ENCODE measurements at regions not wholly inside any gene's neighbourhood (a gene's known extent, or its start where the extent isn't known, plus 50 kb on each side); places are given as distances from the start of the nearest gene placed in this dataset.

DNA sequence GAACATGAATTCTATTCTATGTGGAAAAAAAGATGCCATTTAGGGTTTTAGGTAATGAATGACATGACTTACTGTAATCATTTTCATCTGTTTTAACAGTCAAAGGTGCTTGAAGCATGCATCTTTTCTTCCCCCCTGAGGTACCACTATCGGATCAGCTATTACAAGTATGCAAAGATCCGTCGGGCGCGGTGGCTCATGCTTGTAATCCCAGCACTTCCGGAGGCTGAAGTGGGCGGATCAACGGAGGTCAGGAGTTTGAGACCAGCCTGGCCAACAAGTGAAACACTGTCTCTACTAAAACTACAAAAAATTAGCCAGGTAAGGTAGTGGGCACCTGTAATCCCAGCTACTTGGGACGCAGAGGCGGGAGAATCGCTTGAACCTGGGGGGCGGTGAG is 241.3 kb downstream of the ARAP2 start:
- TF ChIP-seq, protein P1, sequence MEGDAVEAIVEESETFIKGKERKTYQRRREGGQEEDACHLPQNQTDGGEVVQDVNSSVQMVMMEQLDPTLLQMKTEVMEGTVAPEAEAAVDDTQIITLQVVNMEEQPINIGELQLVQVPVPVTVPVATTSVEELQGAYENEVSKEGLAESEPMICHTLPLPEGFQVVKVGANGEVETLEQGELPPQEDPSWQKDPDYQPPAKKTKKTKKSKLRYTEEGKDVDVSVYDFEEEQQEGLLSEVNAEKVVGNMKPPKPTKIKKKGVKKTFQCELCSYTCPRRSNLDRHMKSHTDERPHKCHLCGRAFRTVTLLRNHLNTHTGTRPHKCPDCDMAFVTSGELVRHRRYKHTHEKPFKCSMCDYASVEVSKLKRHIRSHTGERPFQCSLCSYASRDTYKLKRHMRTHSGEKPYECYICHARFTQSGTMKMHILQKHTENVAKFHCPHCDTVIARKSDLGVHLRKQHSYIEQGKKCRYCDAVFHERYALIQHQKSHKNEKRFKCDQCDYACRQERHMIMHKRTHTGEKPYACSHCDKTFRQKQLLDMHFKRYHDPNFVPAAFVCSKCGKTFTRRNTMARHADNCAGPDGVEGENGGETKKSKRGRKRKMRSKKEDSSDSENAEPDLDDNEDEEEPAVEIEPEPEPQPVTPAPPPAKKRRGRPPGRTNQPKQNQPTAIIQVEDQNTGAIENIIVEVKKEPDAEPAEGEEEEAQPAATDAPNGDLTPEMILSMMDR (IDR thresholded peaks at IDR 0.05 in 4 of 5, conservative IDR thresholded peaks at IDR 0.05 in 1 of 5), result no peak
- TF ChIP-seq POLR2A (IDR thresholded peaks at IDR 0.05), result no peak
- no peaks in the 10 kb centered on the region for H3K27me3 ChIP-seq
- H3K4me3 ChIP-seq, result no peak overlapping the region
- no peak for DNase-seq
- in situ Hi-C loops (cut with MboI; ENCODE audit: low sequenced_read_pairs in 4 of 4), result no loop called here
- intact Hi-C loops (cut with DNase I; ENCODE audit: low total_unique reads), result no loop called here
- no peaks in the 10 kb centered on the region for H3K9me3 ChIP-seq
- H3K4me1 ChIP-seq, result no peaks in the 10 kb centered on the region
- no peaks in the 10 kb centered on the region for H3K36me3 ChIP-seq
- ATAC-seq, result no peak
- H3K27ac ChIP-seq, result no peak overlapping the region

DNA sequence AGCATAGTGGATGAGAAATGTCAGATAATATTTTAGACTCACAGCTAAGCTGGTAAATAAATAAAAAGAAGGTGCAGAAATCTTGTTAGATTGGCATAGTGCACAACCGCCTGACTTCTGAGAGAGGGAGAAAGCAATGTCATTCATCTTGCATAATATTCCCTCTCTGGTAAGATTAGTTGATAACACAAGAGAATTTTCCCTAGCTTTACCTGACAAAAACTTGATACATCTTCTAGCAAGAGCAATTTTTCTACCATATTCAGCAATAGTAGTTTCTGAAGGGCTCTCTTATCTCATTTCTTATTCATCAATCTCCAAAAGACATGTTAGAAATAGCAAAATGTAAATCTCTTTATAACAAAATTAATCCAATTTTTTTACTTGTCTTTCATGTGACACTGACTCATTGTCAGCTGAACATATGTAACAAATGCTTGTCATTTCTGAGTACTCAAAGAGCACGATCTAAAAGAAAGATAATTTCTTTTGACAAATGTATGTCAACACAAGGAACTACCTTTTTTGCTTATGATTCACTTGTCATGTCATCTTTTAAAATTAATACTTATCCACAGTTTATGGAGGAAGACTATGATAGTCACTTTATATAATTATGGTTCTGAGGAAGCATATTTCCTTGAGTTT is 240.0 kb downstream of the ARAP2 start:
- H3K9me3 ChIP-seq, result no peaks in the 10 kb centered on the region
- DNase-seq (no peak), ATAC-seq (no peak)
- in situ Hi-C loops (cut with MboI; ENCODE audit: low sequenced_read_pairs in 4 of 4) (no loop called here), intact Hi-C loops (cut with DNase I; ENCODE audit: low total_unique reads) (no loop called here)
- no peaks in the 10 kb centered on the region for H3K27me3 ChIP-seq
- H3K27ac ChIP-seq, result no peak overlapping the region
- H3K4me1 ChIP-seq, result no peaks in the 10 kb centered on the region
- H3K4me3 ChIP-seq, result no peak overlapping the region
- H3K36me3 ChIP-seq, result no peaks in the 10 kb centered on the region
- TF ChIP-seq, protein P1 (IDR thresholded peaks at IDR 0.05 in 4 of 5, conservative IDR thresholded peaks at IDR 0.05 in 1 of 5), result no peak
- no peak for TF ChIP-seq POLR2A (IDR thresholded peaks at IDR 0.05)

DNA sequence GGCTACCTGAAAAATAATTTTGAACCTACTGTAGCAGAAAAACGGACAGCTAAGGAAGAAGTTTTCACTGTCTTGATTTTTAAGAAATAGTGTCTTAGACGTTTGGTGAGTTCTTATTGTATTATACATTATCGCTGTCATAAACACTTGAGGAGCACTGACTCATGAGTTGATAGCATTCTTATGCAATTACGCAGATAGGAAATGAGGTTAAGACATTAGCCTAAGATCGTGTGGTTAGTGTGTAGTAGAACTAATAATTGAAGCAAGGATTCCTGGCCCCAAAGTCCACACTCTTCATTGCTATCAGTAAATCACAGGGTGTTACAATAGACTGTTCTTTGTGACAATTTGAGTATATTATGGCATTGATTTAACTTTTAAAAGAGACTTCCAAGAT is 238.1 kb downstream of the ARAP2 start:
- no peaks in the 10 kb centered on the region for H3K4me1 ChIP-seq
- H3K4me3 ChIP-seq, result no peak overlapping the region
- no peaks in the 10 kb centered on the region for H3K9me3 ChIP-seq
- in situ Hi-C loops (cut with MboI; ENCODE audit: low sequenced_read_pairs in 4 of 4), result no loop called here
- H3K27ac ChIP-seq, result no peak overlapping the region
- intact Hi-C loops (cut with DNase I; ENCODE audit: low total_unique reads), result no loop called here
- no peak for DNase-seq
- TF ChIP-seq, protein P1 (IDR thresholded peaks at IDR 0.05 in 4 of 5, conservative IDR thresholded peaks at IDR 0.05 in 1 of 5), result no peak
- TF ChIP-seq POLR2A (IDR thresholded peaks at IDR 0.05), result no peak
- ATAC-seq, result no peak
- H3K27me3 ChIP-seq, result no peaks in the 10 kb centered on the region
- no peaks in the 10 kb centered on the region for H3K36me3 ChIP-seq

DNA sequence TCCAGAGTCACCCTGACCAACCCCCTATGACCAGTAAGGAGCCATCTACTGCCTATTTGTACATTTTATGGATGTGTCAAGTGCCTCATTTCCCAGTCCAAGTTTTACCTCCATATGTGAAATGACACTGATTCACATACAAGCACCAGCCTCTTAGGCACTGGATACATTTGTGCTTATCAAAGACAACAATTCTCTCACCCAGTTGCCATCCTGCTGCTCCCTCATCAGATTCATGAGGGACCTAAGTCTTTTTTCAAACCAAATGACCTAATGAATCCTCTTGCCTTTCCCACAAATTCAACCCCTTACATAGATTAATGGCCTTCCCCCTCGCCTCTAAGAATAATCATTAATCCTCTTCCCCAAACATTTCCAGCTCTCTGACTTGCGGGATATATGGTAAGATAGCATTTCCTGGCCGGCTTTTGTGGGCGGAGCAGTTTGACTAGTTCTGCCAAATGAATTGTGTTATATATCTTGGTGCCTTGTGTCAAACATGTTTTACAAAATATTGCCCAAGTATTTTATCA is 233.9 kb downstream of the ARAP2 start:
- Histone ChIP-seq H3K36me3 (no peaks in the 10 kb centered on the region), H3K27me3 (no peaks in the 10 kb centered on the region), H3K4me3 (no peak overlapping the region), H3K27ac (no peak overlapping the region), H3K4me1 (no peaks in the 10 kb centered on the region), H3K9me3 (no peaks in the 10 kb centered on the region)
- in situ Hi-C loops (cut with MboI; ENCODE audit: low sequenced_read_pairs in 4 of 4), result no loop called here
- DNase-seq, result no peak
- ATAC-seq, result no peak
- TF ChIP-seq, protein P1 (IDR thresholded peaks at IDR 0.05 in 4 of 5, conservative IDR thresholded peaks at IDR 0.05 in 1 of 5), result no peak
- TF ChIP-seq POLR2A (IDR thresholded peaks at IDR 0.05), result no peak
- intact Hi-C loops (cut with DNase I; ENCODE audit: low total_unique reads), result no loop called here

DNA sequence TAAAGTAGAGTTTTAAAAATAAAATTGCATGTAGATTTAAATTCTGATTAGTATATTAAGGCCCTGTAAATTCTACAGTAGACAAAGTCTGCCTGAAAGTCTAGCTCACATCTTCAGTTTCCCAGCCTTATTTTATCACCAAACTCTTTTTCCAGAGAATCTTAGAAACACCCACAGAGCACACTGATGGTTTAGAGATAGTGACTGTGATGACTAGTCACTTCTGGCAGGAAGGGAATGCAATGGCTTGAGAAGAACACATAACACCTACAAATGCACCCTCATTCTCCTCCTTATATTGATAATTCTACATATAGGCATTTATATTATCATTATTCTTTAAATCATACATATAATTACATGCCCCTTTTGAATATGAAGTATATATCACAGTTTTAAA is 232.9 kb downstream of the ARAP2 start:
- Histone ChIP-seq H3K36me3 (no peaks in the 10 kb centered on the region), H3K4me3 (no peak overlapping the region), H3K27ac (no peak overlapping the region), H3K27me3 (no peaks in the 10 kb centered on the region), H3K4me1 (no peaks in the 10 kb centered on the region), H3K9me3 (no peaks in the 10 kb centered on the region)
- TF ChIP-seq POLR2A (IDR thresholded peaks at IDR 0.05), result no peak
- TF ChIP-seq, protein P1 (IDR thresholded peaks at IDR 0.05 in 4 of 5, conservative IDR thresholded peaks at IDR 0.05 in 1 of 5), result no peak
- no peak for DNase-seq
- intact Hi-C loops (cut with DNase I; ENCODE audit: low total_unique reads), result no loop called here
- ATAC-seq, result no peak
- in situ Hi-C loops (cut with MboI; ENCODE audit: low sequenced_read_pairs in 4 of 4), result no loop called here
